Osteocyte (in vitro differentiated cells): ENCODE measurements at regions not wholly inside any gene's neighbourhood (a gene's known extent, or its start where the extent isn't known, plus 50 kb on each side); places are given as distances from the start of the nearest gene placed in this dataset.

Experiments used
- DNase-seq: peaks from one replicate; pipeline ENCODE4 v3.0.0; 2021; ENCODE audit warnings: mixed read lengths; ENCODE audit not compliant: unreplicated experiment; ENCODE audit errors: extremely low spot score
- H3K27ac Mint-ChIP-seq: one replicate; pipeline ENCODE4 v1.8.0; 2021; ENCODE audit warnings: mild to moderate bottlenecking, mixed read lengths; ENCODE audit not compliant: unreplicated experiment
- H3K27me3 Mint-ChIP-seq: one replicate; pipeline ENCODE4 v1.8.0; 2021; ENCODE audit warnings: mixed read lengths; ENCODE audit not compliant: unreplicated experiment
- H3K36me3 Mint-ChIP-seq: one replicate; pipeline ENCODE4 v1.8.0; 2021; ENCODE audit warnings: mixed read lengths; ENCODE audit not compliant: unreplicated experiment
- H3K4me1 Mint-ChIP-seq: one replicate; pipeline ENCODE4 v1.8.0; 2021; ENCODE audit warnings: mixed read lengths; ENCODE audit not compliant: unreplicated experiment
- H3K4me3 Mint-ChIP-seq: one replicate; pipeline ENCODE4 v1.8.0; 2021; ENCODE audit warnings: mild to moderate bottlenecking, moderate library complexity, mixed read lengths; ENCODE audit not compliant: unreplicated experiment
- H3K9me3 Mint-ChIP-seq: one replicate; pipeline ENCODE4 v1.8.0; 2021; ENCODE audit warnings: mixed read lengths; ENCODE audit not compliant: unreplicated experiment
- CTCF ChIP-seq: fragments of 200-600 bp; sonication (generic); IDR thresholded peaks from 2 replicates; pipeline ENCODE4 v1.5.0; 2021; ENCODE audit warnings: antibody characterized with exemption, mild to moderate bottlenecking, moderate library complexity

GRCh38 chr16:51759329-51759728 lies 608.3 kb upstream of the SALL1 start:
- H3K27me3 Mint-ChIP-seq: peaks cover 25% of the 10 kb centered on the region

GRCh38 chr16:51757921-51758479 lies 606.9 kb upstream of the SALL1 start:
- Mint-ChIP-seq H3K4me3 (no peak overlapping the region), H3K36me3 (no peaks in the 10 kb centered on the region), H3K4me1 (peaks cover 5% of the 10 kb centered on the region), H3K9me3 (no peaks in the 10 kb centered on the region), H3K27me3 (peaks cover 21% of the 10 kb centered on the region), H3K27ac (no peak overlapping the region)
- no peak for DNase-seq
- TF ChIP-seq CTCF: no peak

More at GRCh38 chr16:51759329-51759728, 608.3 kb upstream of the SALL1 start:
- no peak overlapping the region for H3K4me3 Mint-ChIP-seq
- no peak for TF ChIP-seq CTCF
- no peaks in the 10 kb centered on the region for H3K36me3 Mint-ChIP-seq
- DNase-seq: no peak
- H3K27ac Mint-ChIP-seq: no peak overlapping the region
- H3K4me1 Mint-ChIP-seq: peaks cover 5% of the 10 kb centered on the region
- no peaks in the 10 kb centered on the region for H3K9me3 Mint-ChIP-seq

- Mint-ChIP-seq H3K9me3 (no peaks in the 10 kb centered on the region), H3K36me3 (no peaks in the 10 kb centered on the region), H3K4me3 (no peak overlapping the region), H3K4me1 (peaks cover 5% of the 10 kb centered on the region), H3K27ac (no peak overlapping the region), H3K27me3 (peaks cover 19% of the 10 kb centered on the region)
- DNase-seq: no peak
- TF ChIP-seq CTCF: no peak
These were observed 606.4 kb upstream of the SALL1 start for GRCh38 chr16:51757505-51757904.

GRCh38 chr16:51757124-51757470 lies 606.0 kb upstream of the SALL1 start:
- peaks cover 3% of the 10 kb centered on the region for H3K4me1 Mint-ChIP-seq

More at GRCh38 chr16:51757124-51757470, 606.0 kb upstream of the SALL1 start:
- Mint-ChIP-seq H3K27me3 (peaks cover 15% of the 10 kb centered on the region), H3K36me3 (no peaks in the 10 kb centered on the region), H3K4me3 (no peak overlapping the region), H3K9me3 (no peaks in the 10 kb centered on the region), H3K27ac (no peak overlapping the region)
- no peak for DNase-seq
- TF ChIP-seq CTCF: no peak
